Mesothelial cell of epicardium (in vitro differentiated cells): ENCODE measurements at regions not wholly inside any gene's neighbourhood (a gene's known extent, or its start where the extent isn't known, plus 50 kb on each side); places are given as distances from the start of the nearest gene placed in this dataset.

ENCODE experiments used
- DNase-seq, 2 experiments: peaks; one replicate each; pipeline ENCODE4 v3.0.0; 2021; ENCODE audit warnings: low spot score in 2 of 2; ENCODE audit not compliant: unreplicated experiment in 2 of 2
- H3K27ac Mint-ChIP-seq: 2 replicates; pipeline ENCODE4 v1.8.0; 2021; ENCODE audit warnings: mixed read lengths
- H3K27me3 Mint-ChIP-seq: 2 replicates; pipeline ENCODE4 v1.8.0; 2021; ENCODE audit warnings: low read depth, mixed read lengths
- H3K36me3 Mint-ChIP-seq: 2 replicates; pipeline ENCODE4 v1.8.0; 2021; ENCODE audit warnings: mixed read lengths
- H3K4me1 Mint-ChIP-seq: 2 replicates; pipeline ENCODE4 v1.8.0; 2021; ENCODE audit warnings: mixed read lengths
- H3K4me3 Mint-ChIP-seq: 2 replicates; pipeline ENCODE4 v1.8.0; 2021; ENCODE audit warnings: mild to moderate bottlenecking, moderate library complexity, mixed read lengths
- H3K9me3 Mint-ChIP-seq: 2 replicates; pipeline ENCODE4 v1.8.0; 2021; ENCODE audit warnings: mixed read lengths
- TF ChIP-seq, protein P1 (sequence below): fragments of 200-600 bp; sonication (generic); IDR thresholded peaks from one replicate; pipeline ENCODE4 v1.5.0; 2021; ENCODE audit warnings: antibody characterized with exemption; ENCODE audit not compliant: unreplicated experiment

DNA sequence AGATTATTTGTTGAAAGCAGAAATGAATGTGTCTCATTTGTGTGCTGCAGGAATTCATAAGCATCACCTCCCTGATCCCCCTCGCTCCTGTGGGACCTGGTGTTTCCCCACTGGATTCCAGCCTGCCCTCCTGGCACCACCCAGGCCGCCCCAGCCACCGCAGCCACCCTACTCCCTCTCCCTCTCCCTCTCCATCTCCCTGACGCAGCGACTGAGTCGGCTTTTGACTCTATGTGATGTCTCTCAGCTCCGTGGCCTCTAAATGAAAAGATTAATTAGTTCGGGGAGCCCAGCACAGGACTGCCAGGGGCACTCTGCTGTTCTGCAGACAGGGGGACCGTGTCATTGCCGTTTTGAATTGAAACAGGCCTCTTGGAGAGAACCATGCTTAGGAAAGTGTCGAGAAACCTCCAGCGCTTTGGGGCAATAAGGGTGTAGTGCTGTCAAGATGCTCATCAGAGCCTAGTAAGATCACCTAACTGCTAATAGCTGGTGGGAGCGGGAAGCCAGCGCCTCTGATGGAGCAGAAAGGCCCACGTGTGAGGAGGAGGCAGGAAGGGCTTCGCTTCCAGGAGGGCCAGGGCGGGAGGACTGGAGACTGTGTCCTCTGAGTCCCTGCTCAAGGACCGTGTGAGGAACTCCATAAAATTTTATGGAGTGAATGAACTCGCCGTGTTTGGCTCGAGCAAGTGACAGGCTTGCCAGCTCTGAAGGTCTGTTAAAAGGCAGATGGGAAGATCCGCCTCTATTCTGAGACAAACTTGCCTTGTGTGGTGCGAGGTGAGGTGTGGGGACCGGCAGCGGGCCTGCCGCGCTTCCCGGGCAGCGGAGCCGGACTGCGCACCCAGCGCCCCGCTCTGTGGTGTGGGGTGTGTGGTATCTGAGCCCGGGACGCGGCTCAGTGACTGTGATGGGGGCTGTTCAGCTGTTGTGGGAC lies 157.4 kb upstream of the C14orf180 start:
- H3K36me3 Mint-ChIP-seq: no peaks in the 10 kb centered on the region
- no peak overlapping the region for H3K4me3 Mint-ChIP-seq
- H3K9me3 Mint-ChIP-seq: no peaks in the 10 kb centered on the region
- DNase-seq: no peak
- TF ChIP-seq, protein P1, sequence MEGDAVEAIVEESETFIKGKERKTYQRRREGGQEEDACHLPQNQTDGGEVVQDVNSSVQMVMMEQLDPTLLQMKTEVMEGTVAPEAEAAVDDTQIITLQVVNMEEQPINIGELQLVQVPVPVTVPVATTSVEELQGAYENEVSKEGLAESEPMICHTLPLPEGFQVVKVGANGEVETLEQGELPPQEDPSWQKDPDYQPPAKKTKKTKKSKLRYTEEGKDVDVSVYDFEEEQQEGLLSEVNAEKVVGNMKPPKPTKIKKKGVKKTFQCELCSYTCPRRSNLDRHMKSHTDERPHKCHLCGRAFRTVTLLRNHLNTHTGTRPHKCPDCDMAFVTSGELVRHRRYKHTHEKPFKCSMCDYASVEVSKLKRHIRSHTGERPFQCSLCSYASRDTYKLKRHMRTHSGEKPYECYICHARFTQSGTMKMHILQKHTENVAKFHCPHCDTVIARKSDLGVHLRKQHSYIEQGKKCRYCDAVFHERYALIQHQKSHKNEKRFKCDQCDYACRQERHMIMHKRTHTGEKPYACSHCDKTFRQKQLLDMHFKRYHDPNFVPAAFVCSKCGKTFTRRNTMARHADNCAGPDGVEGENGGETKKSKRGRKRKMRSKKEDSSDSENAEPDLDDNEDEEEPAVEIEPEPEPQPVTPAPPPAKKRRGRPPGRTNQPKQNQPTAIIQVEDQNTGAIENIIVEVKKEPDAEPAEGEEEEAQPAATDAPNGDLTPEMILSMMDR: no peak
- H3K27ac Mint-ChIP-seq: no peak overlapping the region
- H3K4me1 Mint-ChIP-seq: peaks cover 22% of the 10 kb centered on the region
- peaks cover 11% of the 10 kb centered on the region for H3K27me3 Mint-ChIP-seq

DNA sequence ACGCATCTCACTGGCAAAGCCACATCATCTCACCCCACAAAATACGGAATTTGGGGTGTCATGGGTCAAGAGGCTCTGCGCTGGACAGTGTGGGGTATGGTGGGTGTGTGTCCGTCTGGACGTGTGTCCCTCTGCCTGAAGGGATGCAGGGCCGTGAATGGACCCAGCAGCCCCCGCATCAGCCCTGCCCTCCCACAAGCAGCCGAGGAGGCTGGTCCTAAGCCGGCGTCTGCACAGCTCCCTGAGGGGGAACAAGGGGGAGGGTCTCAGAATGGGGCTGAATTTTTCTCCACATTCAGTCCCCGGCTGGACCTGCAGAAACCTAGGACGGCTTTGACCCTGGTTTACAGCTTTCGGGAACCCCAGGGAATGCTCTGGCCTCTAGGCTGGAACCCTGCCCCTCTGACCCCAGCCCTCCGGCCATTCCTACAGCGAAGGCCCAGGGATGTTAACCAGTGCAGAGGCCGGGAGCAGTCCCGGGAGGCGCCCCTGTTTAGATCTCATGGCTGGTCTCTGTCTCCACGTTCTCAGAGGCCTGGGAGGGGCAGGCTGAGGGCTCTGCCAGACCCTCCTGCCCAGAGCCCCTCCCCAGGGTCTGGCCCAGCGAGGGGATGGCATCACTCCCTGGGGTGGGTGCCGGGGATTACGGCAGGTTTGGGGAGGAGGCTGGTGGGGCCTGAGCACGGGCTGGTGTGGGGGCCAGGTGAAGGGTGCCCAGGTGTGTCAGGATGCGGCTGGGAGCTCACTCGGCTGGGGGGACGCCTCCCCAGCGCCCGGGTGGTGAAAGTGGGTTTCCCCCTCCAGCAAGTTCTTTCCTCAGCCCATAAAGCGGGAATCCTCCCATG lies 156.5 kb upstream of the C14orf180 start:
- TF ChIP-seq, protein P1: no peak

DNA sequence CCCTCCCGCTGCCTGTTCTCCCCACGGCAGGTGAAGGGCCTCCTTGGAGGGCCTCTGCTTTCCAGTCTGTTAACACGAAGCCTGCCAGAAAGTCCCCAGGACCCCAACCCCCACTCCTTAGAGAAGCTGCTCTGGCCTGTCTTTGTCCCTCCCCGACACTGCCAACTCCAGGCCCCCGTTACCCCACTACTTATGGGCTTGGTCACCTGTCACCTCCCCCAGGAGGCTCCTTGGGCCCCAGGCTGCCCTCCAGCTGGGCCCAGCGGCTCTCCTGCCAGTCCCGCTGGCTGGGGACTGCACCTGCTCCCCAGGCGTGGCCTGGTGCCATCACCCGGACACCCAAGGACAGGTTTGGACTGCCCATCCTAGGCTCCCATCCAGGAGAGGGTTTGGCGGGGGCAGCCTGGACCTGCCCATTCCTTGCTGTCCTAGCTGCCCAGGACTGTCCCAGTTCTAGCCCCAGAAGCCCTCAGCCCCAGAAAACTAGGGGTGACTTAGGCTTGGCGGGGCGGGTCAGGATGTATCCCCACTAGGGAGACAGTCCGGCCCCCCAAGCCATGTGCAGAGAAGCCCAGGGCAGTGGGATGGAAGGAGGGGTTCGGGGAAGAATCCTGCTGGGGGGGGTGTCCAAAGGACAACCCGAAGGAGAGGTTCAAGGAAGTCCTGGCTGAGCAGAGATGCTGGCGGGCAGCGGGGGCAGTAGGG lies 155.7 kb upstream of the C14orf180 start:
- TF ChIP-seq, protein P1: no peak
- Mint-ChIP-seq H3K4me1 (peaks cover 22% of the 10 kb centered on the region), H3K27me3 (peaks cover 10% of the 10 kb centered on the region), H3K27ac (no peak overlapping the region), H3K4me3 (no peak overlapping the region), H3K36me3 (no peaks in the 10 kb centered on the region), H3K9me3 (no peaks in the 10 kb centered on the region)
- DNase-seq: no peak

More for the DNA sequence above, 156.5 kb upstream of the C14orf180 start:
- Mint-ChIP-seq H3K4me1 (peaks cover 22% of the 10 kb centered on the region), H3K4me3 (no peak overlapping the region), H3K36me3 (no peaks in the 10 kb centered on the region), H3K27ac (no peak overlapping the region), H3K9me3 (no peaks in the 10 kb centered on the region), H3K27me3 (peaks cover 8% of the 10 kb centered on the region)
- DNase-seq: no peak

DNA sequence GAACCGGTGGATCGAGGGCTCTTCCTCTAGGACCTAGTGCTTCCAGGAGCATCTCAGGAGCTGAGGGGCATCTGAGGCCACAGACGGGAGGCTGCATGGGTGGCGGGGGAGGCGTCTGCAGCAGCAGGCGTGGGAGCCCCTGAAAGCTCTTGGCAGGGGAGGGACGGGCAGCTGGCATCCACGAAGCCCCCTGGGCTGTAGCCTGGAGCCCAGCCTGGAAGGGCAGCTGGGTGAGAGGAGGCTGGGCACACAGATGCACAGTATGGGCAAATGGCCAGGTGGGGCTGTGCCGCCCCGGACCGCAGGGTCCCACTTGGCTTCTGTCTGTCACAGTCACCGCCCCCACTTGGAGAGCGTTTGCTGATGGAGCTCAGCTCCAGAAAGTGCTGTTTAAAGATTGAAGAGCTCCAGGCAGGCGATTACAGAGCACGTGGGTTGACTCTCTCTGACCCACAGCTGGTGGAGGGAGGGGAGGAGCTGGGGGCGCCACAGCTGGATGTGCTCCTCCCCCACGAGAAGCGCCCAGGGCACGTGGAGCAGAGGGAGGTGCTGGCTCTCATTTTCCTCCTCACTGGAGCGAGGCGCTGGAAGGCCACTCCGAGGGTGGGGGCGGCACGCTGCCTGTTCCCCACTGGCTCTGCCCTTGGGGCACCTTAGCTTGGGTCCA lies 155.0 kb upstream of the C14orf180 start:
- Mint-ChIP-seq H3K36me3 (no peaks in the 10 kb centered on the region), H3K9me3 (no peaks in the 10 kb centered on the region), H3K4me1 (peaks cover 22% of the 10 kb centered on the region), H3K4me3 (no peak overlapping the region), H3K27me3 (peaks cover 11% of the 10 kb centered on the region), H3K27ac (no peak overlapping the region)
- TF ChIP-seq, protein P1: no peak
- DNase-seq: peak in 1 of 2 experiments; percentile 41

DNA sequence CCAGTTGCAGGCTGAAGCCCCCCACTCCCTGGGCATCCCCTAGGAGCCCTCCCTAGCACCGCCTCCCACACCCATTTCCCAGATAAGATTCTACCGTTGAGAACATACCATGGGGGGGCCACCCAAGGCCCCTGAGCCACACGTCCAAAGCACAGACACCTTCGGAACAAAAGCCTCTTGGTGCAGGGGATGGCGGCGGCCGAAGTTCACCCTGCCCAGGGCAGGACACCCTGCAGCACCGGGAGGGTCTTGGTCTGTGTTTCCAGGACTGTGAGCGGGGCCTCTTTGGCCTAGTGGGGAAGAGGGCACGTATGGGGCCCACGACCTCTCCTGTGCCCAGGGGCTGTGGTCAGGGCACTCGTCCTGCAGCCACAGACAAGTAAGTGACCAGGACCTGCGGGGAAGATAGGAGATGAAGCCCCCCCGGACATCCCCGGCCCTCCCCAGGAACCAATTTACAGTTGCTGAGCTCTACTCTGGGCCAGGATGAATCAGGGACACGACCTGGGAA lies 154.3 kb upstream of the C14orf180 start:
- Mint-ChIP-seq H3K4me3 (no peak overlapping the region), H3K27ac (no peak overlapping the region), H3K9me3 (no peaks in the 10 kb centered on the region), H3K27me3 (peaks cover 13% of the 10 kb centered on the region), H3K4me1 (peaks cover 22% of the 10 kb centered on the region), H3K36me3 (no peaks in the 10 kb centered on the region)
- TF ChIP-seq, protein P1: no peak
- DNase-seq: no peak
